K562 (cell line): ENCODE measurements at regions not wholly inside any gene's neighbourhood (a gene's known extent, or its start where the extent isn't known, plus 50 kb on each side); places are given as distances from the start of the nearest gene placed in this dataset.

Experiments used
- ATAC-seq: fragments of 200-7000 bp; cut with Tn5 transposase; 3 replicates; pipeline ENCODE4 v1.9.1; 2020; ENCODE audit warnings: moderate library complexity
- BruUV-seq: library from RNA; stranded (reverse); fragments of 400-500 nt; replicated peaks from 2 replicates; lab custom pipeline; 2021; lab: Mats Ljungman, UMichigan
- CTCF ChIA-PET: fragments of 300-600 bp; formaldehyde crosslinking; extraction: SDS; loops from one replicate; lab custom pipeline; 2021; ENCODE audit warnings: low intra/inter-chr PET ratio; lab: Yijun Ruan, JAX
- POLR2A ChIA-PET: fragments of 300-600, 350-650 bp; sonication (Branson Sonifier 250); formaldehyde crosslinking; extraction: SDS; loops from one replicate; lab custom pipeline; 2021; ENCODE audit warnings: antibody characterized with exemption, inconsistent platforms; lab: Yijun Ruan, JAX
- DNase-seq, 4 experiments: peaks; one replicate each; pipeline versions ENCODE4 v3.0.0 to v3.0.0-alpha.2; 2011 to 2018; ENCODE audit warnings: low spot score in 3 of 4, mixed read lengths in 3 of 4; ENCODE audit errors: extremely low read depth in 1 of 4
- FAIRE-seq: peaks from 2 replicates; lab custom pipeline; 2011; peaks lifted over from hg19 to GRCh38; lab: Jason Lieb, UNC
- H2AFZ ChIP-seq: 2 replicates; pipeline ENCODE4 v1.6.0; 2011; ENCODE audit warnings: low read depth, low read length, control low read depth, inconsistent platforms
- H3K27ac ChIP-seq: fragments of 200-600 bp; 3 replicates; pipeline ENCODE4 v1.8.0; 2011; ENCODE audit warnings: low read depth, mild to moderate bottlenecking, control low read depth, inconsistent platforms, low read length, moderate library complexity, mixed read lengths; ENCODE audit errors: extremely low read depth
- H3K27me3 ChIP-seq, 2 experiments: fragments of 300-600 bp in 1 of 2; 2 replicates in 1 of 2; 3 replicates in 1 of 2; pipeline versions ENCODE4 v1.6.0 to v1.8.0; 2011; ENCODE audit warnings: inconsistent platforms in 2 of 2, low read length in 2 of 2, mild to moderate bottlenecking in 1 of 2, mixed read lengths in 1 of 2, moderate library complexity in 1 of 2; ENCODE audit not compliant: control insufficient read depth in 2 of 2, insufficient read depth in 2 of 2
- H3K36me3 ChIP-seq: fragments of 300-600 bp; 3 replicates; pipeline ENCODE4 v1.8.0; 2011; ENCODE audit warnings: mild to moderate bottlenecking, low read length, inconsistent platforms; ENCODE audit not compliant: control insufficient read depth, insufficient read depth
- H3K4me1 ChIP-seq, 2 experiments: fragments of 200-600 bp in 1 of 2; replicated peaks in 1 of 2; 2 replicates in 1 of 2; 3 replicates in 1 of 2; pipeline versions ENCODE4 v1.5.1 to v1.8.0; 2011; ENCODE audit warnings: inconsistent platforms in 2 of 2, low read length in 2 of 2, mild to moderate bottlenecking in 1 of 2, mixed read lengths in 1 of 2, moderate library complexity in 1 of 2; ENCODE audit not compliant: control insufficient read depth in 2 of 2, insufficient read depth in 2 of 2
- H3K4me2 ChIP-seq: 2 replicates; pipeline ENCODE4 v1.6.1; 2011; ENCODE audit warnings: low read length, control low read depth, inconsistent platforms, mixed read lengths; ENCODE audit not compliant: insufficient read depth
- H3K4me3 ChIP-seq: fragments of 200-600 bp; sonication (generic), shearing (Covaris generic); 2 replicates; pipeline ENCODE4 v1.5.1; 2016; ENCODE audit warnings: control low read depth, inconsistent platforms
- H3K79me2 ChIP-seq: fragments of 200-600 bp; 3 replicates; pipeline ENCODE4 v1.8.0; 2011; ENCODE audit warnings: low read length, inconsistent platforms; ENCODE audit not compliant: control insufficient read depth, insufficient read depth
- H3K9ac ChIP-seq, 2 experiments: 2 replicates each; pipeline versions ENCODE4 v1.6.0 to v1.6.1; 2011; ENCODE audit warnings: low read depth in 2 of 2, low read length in 2 of 2, control low read depth in 1 of 2, inconsistent platforms in 1 of 2, mild to moderate bottlenecking in 1 of 2, mixed read lengths in 1 of 2; ENCODE audit not compliant: insufficient read depth in 1 of 2
- H3K9me1 ChIP-seq: one replicate; pipeline ENCODE4 v1.6.0; 2011; ENCODE audit warnings: inconsistent platforms, mild to moderate bottlenecking, low read length, moderate library complexity; ENCODE audit not compliant: control insufficient read depth, insufficient read depth
- H3K9me3 ChIP-seq: replicated peaks from 2 replicates; pipeline ENCODE4 v1.5.1; 2011; ENCODE audit warnings: low read depth, low read length, inconsistent platforms; ENCODE audit not compliant: control insufficient read depth, insufficient read depth
- H4K20me1 ChIP-seq: replicated peaks from 2 replicates; pipeline ENCODE4 v1.6.1; 2011; ENCODE audit warnings: low read length, inconsistent platforms, mixed read lengths; ENCODE audit not compliant: control insufficient read depth, insufficient read depth
- AFF1 ChIP-seq, 2 experiments: fragments of 450-650 bp; IDR thresholded peaks; 2 replicates each; pipeline ENCODE4 v1.6.1; 2018; ENCODE audit warnings: mild to moderate bottlenecking in 2 of 2, low read depth in 1 of 2; ENCODE audit not compliant: partially characterized antibody in 2 of 2
- ATF6 ChIP-seq: sonication (generic); formaldehyde crosslinking; IDR thresholded peaks from 2 replicates; pipeline ENCODE4 v1.4.0; 2020; ENCODE audit warnings: mild to moderate bottlenecking, missing genetic modification reagents
- BRD9 ChIP-seq: fragments of 450-650 bp; IDR thresholded peaks from 2 replicates; pipeline ENCODE4 v1.6.1; 2018; ENCODE audit warnings: low read depth; ENCODE audit not compliant: partially characterized antibody
- CBX8 ChIP-seq: fragments of 200-600 bp; sonication (generic); IDR thresholded peaks from 2 replicates; pipeline ENCODE4 v1.6.1; 2012; ENCODE audit warnings: borderline replicate concordance, mixed run types, low read depth, mild to moderate bottlenecking, moderate library complexity, mixed read lengths, low read length, control low read depth, inconsistent platforms; ENCODE audit not compliant: poor library complexity, severe bottlenecking; ENCODE audit errors: extremely low read depth
- HINFP ChIP-seq: fragments of 450-650 bp; conservative IDR thresholded peaks from 2 replicates; pipeline ENCODE4 v1.6.1; 2016; ENCODE audit warnings: missing genetic modification characterization, low read depth, mild to moderate bottlenecking, control low read depth, missing compliant biosample characterization
- HNRNPUL1 ChIP-seq: fragments of 200-400 bp; formaldehyde crosslinking; IDR thresholded peaks from 2 replicates; pipeline ENCODE4 v1.6.1; 2017; ENCODE audit warnings: low read length
- RUNX1 ChIP-seq: sonication (generic); IDR thresholded peaks from 2 replicates; pipeline ENCODE4 v1.6.1; 2016; ENCODE audit warnings: antibody characterized with exemption, low read depth
- SIN3A ChIP-seq, 2 experiments: fragments of 150-350 bp in 1 of 2; IDR thresholded peaks; 2 replicates each; pipeline ENCODE4 v1.6.1; 2011 to 2016; ENCODE audit warnings: borderline replicate concordance in 2 of 2, low read depth in 2 of 2, low read length in 2 of 2, mild to moderate bottlenecking in 2 of 2, moderate library complexity in 2 of 2; ENCODE audit not compliant: control insufficient read depth in 1 of 2
- STAT5A ChIP-seq: IDR thresholded peaks from 2 replicates; pipeline ENCODE4 v1.6.1; 2012; ENCODE audit warnings: low read length, inconsistent platforms, borderline replicate concordance
- ZKSCAN3 ChIP-seq: fragments of 250-450 bp; sonication (Bioruptor Pico); IDR thresholded peaks from 2 replicates; pipeline ENCODE4 v1.4.0; 2020
- WGBS: fragments of 100-300 bp; shearing (Covaris generic); methylation state at CpG from one replicate; pipeline ENCODE4 v1.1.6; 2016; ENCODE audit warnings: low coverage, mixed read lengths; ENCODE audit not compliant: insufficient coverage; ENCODE audit errors: missing lambda C conversion rate; 5-methylcytosine and 5-hydroxymethylcytosine counted together
- in situ Hi-C: fragments of 300-500 bp; cut with MboI; formaldehyde crosslinking; loops from 4 replicates; pipeline ENCODE4 v1.15.0; 2018; ENCODE audit warnings: inconsistent platforms, mixed read lengths
- intact Hi-C: fragments of 100-400 bp; cut with micrococcal nuclease; formaldehyde crosslinking; loops from 2 replicates; pipeline ENCODE4 v1.14.2; 2022

GRCh38 chr4:15143551-15143950 is 141.3 kb downstream of the CPEB2 start:
- CTCF ChIA-PET: no interaction called here
- H3K27me3 ChIP-seq: no peaks in the 10 kb centered on the region; a peak in 1 of 5 replicates
- H3K4me2 ChIP-seq: no peak overlapping the region
- H3K9me1 ChIP-seq: no peaks in the 10 kb centered on the region
- H3K4me1 ChIP-seq: peaks cover 0 to 4% of the 10 kb centered on the region in 2 experiments; a peak in 2 of 5 replicates
- H2AFZ ChIP-seq: no peak overlapping the region
- no peak overlapping the region for H3K27ac ChIP-seq
- POLR2A ChIA-PET: no interaction called here
- FAIRE-seq (no peak), DNase-seq (no peak), ATAC-seq (no peak)
- H3K79me2 ChIP-seq: no peaks in the 10 kb centered on the region
- intact Hi-C loops: no loop called here
- BruUV-seq: no TSS peak
- in situ Hi-C loops: no loop called here
- H3K9me3 ChIP-seq: no peaks in the 10 kb centered on the region
- no peak overlapping the region for H3K9ac ChIP-seq
- H3K36me3 ChIP-seq: no peaks in the 10 kb centered on the region
- no peaks in the 10 kb centered on the region for H4K20me1 ChIP-seq
- WGBS: 11% methylated on average over 2 of the region's 2 CpGs
- H3K4me3 ChIP-seq: no peak overlapping the region
- TF ChIP-seq RUNX1 (no peak), HINFP (tag) (no peak), ZKSCAN3 (no peak), SIN3A (IDR thresholded peaks at IDR 0.05; ENCODE audit: borderline replicate concordance in 2 of 2, control insufficient read depth in 1 of 2, low read depth in 2 of 2, low read length in 2 of 2) (no peak), CBX8 (no peak), BRD9 (no peak), ATF6 (CRISPR knock-in tag) (no peak), AFF1 (IDR thresholded peaks at IDR 0.05; ENCODE audit: low read depth in 1 of 2, partially characterized antibody in 2 of 2) (no peak), STAT5A (no peak), HNRNPUL1 (no peak)
